ENCODE measurements at regions not wholly inside any gene's neighbourhood (a gene's known extent, or its start where the extent isn't known, plus 50 kb on each side); places are given as distances from the start of the nearest gene placed in this dataset.

- Histone ChIP-seq H3K79me2 (no peaks in the 10 kb centered on the region), H3K27ac (no peak overlapping the region), H3K27me3 (ENCODE audit: control insufficient read depth, insufficient read depth, low read length) (no peaks in the 10 kb centered on the region), H3K36me3 (ENCODE audit: control insufficient read depth, insufficient read depth, low read length) (no peaks in the 10 kb centered on the region), H3K4me3 (ENCODE audit: low read depth, low read length) (no peak overlapping the region), H2AFZ (no peak overlapping the region), H3K9ac (no peak overlapping the region), H3K4me1 (no peaks in the 10 kb centered on the region), H3K9me3 (ENCODE audit: control insufficient read depth, low read length) (no peaks in the 10 kb centered on the region), H3K4me2 (ENCODE audit: low read length) (no peak overlapping the region)
- no peak for TF ChIP-seq CTCF (IDR thresholded peaks at IDR 0.05)
These were observed 97.6 kb downstream of the C4orf33 start for GRCh38 chr4:129193357-129194100.

- Histone ChIP-seq H3K9me3 (ENCODE audit: control insufficient read depth, low read length) (no peaks in the 10 kb centered on the region), H3K4me1 (no peaks in the 10 kb centered on the region), H3K27ac (no peak overlapping the region), H3K79me2 (no peaks in the 10 kb centered on the region), H3K36me3 (ENCODE audit: control insufficient read depth, insufficient read depth, low read length) (no peaks in the 10 kb centered on the region), H3K4me3 (ENCODE audit: low read depth, low read length) (no peak overlapping the region), H3K9ac (no peak overlapping the region), H3K27me3 (ENCODE audit: control insufficient read depth, insufficient read depth, low read length) (no peaks in the 10 kb centered on the region), H2AFZ (no peak overlapping the region), H3K4me2 (ENCODE audit: low read length) (no peak overlapping the region)
- no peak for TF ChIP-seq CTCF (IDR thresholded peaks at IDR 0.05)
These were observed 112.5 kb downstream of the C4orf33 start for GRCh38 chr4:129208481-129208880.

- TF ChIP-seq CTCF (IDR thresholded peaks at IDR 0.05) = no peak
- no peaks in the 10 kb centered on the region for H3K79me2 ChIP-seq
These were observed 117.7 kb downstream of the C4orf33 start for GRCh38 chr4:129213692-129214091.

DNA sequence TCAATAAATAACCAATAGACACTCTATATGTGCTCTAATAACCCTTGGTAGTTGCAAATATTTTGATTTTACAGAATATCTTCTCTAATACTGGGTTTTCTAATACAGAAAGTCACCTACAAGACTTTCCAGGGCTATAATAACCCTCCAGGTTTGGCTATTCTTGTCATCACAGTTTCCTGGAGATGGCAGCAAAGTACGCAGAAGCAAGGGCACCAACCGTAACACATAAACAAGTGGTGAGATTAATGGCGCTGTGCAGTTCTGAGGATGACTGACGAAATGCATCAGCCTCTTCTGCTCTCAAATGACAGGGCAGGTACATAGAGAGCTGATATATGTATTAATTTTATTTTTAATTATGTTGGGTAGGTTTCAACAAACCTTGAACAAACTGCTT lies 122.4 kb downstream of the C4orf33 start:
- no peaks in the 10 kb centered on the region for H3K4me1 ChIP-seq
- no peak overlapping the region for H2AFZ ChIP-seq
- no peak overlapping the region for H3K4me2 ChIP-seq (ENCODE audit: low read length)
- no peak overlapping the region for H3K4me3 ChIP-seq (ENCODE audit: low read depth, low read length)
- H3K27me3 ChIP-seq (ENCODE audit: control insufficient read depth, insufficient read depth, low read length) = no peaks in the 10 kb centered on the region
- H3K9me3 ChIP-seq (ENCODE audit: control insufficient read depth, low read length) = no peaks in the 10 kb centered on the region
- H3K9ac ChIP-seq = no peak overlapping the region
- no peak for TF ChIP-seq CTCF (IDR thresholded peaks at IDR 0.05)
- H3K36me3 ChIP-seq (ENCODE audit: control insufficient read depth, insufficient read depth, low read length) = no peaks in the 10 kb centered on the region
- no peaks in the 10 kb centered on the region for H3K79me2 ChIP-seq
- no peak overlapping the region for H3K27ac ChIP-seq

More at GRCh38 chr4:129213692-129214091, 117.7 kb downstream of the C4orf33 start:
- Histone ChIP-seq H3K27me3 (ENCODE audit: control insufficient read depth, insufficient read depth, low read length) (no peaks in the 10 kb centered on the region), H3K4me3 (ENCODE audit: low read depth, low read length) (no peak overlapping the region), H3K36me3 (ENCODE audit: control insufficient read depth, insufficient read depth, low read length) (no peaks in the 10 kb centered on the region), H3K9ac (no peak overlapping the region), H3K4me1 (no peaks in the 10 kb centered on the region), H3K27ac (no peak overlapping the region), H2AFZ (no peak overlapping the region), H3K4me2 (ENCODE audit: low read length) (no peak overlapping the region), H3K9me3 (ENCODE audit: control insufficient read depth, low read length) (no peaks in the 10 kb centered on the region)

- no peaks in the 10 kb centered on the region for H3K27me3 ChIP-seq (ENCODE audit: control insufficient read depth, insufficient read depth, low read length)
These were observed 122.9 kb downstream of the C4orf33 start for GRCh38 chr4:129218897-129219296.

More at GRCh38 chr4:129218897-129219296, 122.9 kb downstream of the C4orf33 start:
- Histone ChIP-seq H3K4me3 (ENCODE audit: low read depth, low read length) (no peak overlapping the region), H3K9ac (no peak overlapping the region), H3K9me3 (ENCODE audit: control insufficient read depth, low read length) (no peaks in the 10 kb centered on the region), H2AFZ (no peak overlapping the region), H3K4me2 (ENCODE audit: low read length) (no peak overlapping the region), H3K4me1 (no peaks in the 10 kb centered on the region), H3K36me3 (ENCODE audit: control insufficient read depth, insufficient read depth, low read length) (no peaks in the 10 kb centered on the region), H3K27ac (no peak overlapping the region), H3K79me2 (no peaks in the 10 kb centered on the region)
- no peak for TF ChIP-seq CTCF (IDR thresholded peaks at IDR 0.05)
